GM12891 (cell line): ENCODE measurements at regions not wholly inside any gene's neighbourhood (a gene's known extent, or its start where the extent isn't known, plus 50 kb on each side); places are given as distances from the start of the nearest gene placed in this dataset.
"Not testable (repeated sequence)": the region's sequence is repeated elsewhere in the genome, so short reads cannot be mapped to it uniquely, and the experiment has no call there.

ENCODE experiments used
- DNase-seq: peaks from one replicate; pipeline ENCODE4 v3.0.0; 2011; ENCODE audit warnings: low spot score; ENCODE audit not compliant: insufficient read length
- FAIRE-seq: peaks from 2 replicates; lab custom pipeline; 2011; peaks lifted over from hg19 to GRCh38; lab: Jason Lieb, UNC
- PAX5 ChIP-seq: IDR thresholded peaks from 2 replicates; pipeline ENCODE4 v1.6.1; 2011; ENCODE audit warnings: low read length, moderate library complexity, mild to moderate bottlenecking; ENCODE audit not compliant: insufficient read depth, severe bottlenecking
- POLR2A ChIP-seq: IDR thresholded peaks from 2 replicates; pipeline ENCODE4 v1.6.1; 2011; ENCODE audit warnings: low read depth, low read length, control low read depth
- POLR2AphosphoS5 ChIP-seq: IDR thresholded peaks from 2 replicates; pipeline ENCODE4 v1.6.1; 2011; ENCODE audit warnings: low read depth, low read length, control low read depth
- POU2F2 ChIP-seq: IDR thresholded peaks from 2 replicates; pipeline ENCODE4 v1.6.1; 2011; ENCODE audit warnings: low read depth, mild to moderate bottlenecking, control low read depth, low read length, moderate library complexity
- SPI1 ChIP-seq: IDR thresholded peaks from 2 replicates; pipeline ENCODE4 v1.6.1; 2011; ENCODE audit warnings: low read depth, low read length, control low read depth
- TAF1 ChIP-seq: IDR thresholded peaks from 2 replicates; pipeline ENCODE4 v1.6.1; 2011; ENCODE audit warnings: low read depth, low read length, control low read depth

- no peak for DNase-seq
- TF ChIP-seq POU2F2 (no peak), TAF1 (no peak), POLR2A (no peak), SPI1 (no peak), PAX5 (no peak), POLR2AphosphoS5 (no peak)
- no peak for FAIRE-seq
These were observed 230.8 kb downstream of the CYLC2 start for GRCh38 chr9:103225702-103226646.

DNA sequence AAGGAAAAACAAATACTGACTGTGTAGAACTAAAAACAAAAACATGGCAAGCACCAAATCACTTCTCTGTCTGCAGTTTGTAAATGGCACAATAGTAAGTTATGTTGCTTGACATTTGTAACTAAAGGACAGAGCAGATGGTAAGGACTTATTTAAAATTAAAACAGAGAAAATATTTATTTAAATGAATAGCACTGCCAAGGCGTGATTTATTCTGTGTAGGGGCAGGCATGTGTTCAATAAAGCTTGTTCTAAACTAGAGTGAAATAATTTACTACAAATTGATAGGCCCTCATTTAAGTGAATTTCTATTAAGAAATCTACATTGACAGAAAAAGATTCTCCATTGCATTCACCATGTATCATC, 231.5 kb downstream of the CYLC2 start:
- TF ChIP-seq SPI1 (no peak), POLR2A (no peak), POU2F2 (no peak), TAF1 (no peak), POLR2AphosphoS5 (no peak), PAX5 (no peak)
- no peak for DNase-seq
- no peak for FAIRE-seq

DNA sequence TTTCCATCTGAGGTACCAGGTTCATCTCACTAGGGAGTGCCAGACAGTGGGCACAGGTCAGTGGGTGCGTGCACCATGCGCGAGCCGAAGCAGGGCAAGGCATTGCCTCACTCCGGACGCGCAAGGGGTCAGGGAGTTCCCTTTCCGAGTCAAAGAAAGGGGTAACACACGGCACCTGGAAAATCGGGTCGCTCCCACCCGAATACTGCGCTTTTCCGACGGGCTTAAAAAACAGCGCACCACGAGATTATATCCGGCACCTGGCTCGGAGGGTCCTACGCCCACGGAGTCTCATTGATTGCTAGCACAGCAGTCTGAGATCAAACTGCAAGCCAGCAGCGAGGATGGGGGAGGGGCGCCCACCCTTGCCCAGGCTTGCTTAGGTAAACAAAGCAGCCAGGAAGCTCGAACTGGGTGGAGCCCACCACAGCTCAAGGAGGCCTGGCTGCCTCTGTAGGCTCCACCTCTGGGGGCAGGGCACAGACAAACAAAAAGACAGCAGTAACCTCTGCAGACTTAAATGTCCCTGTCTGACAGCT, 242.5 kb downstream of the CYLC2 start:
- DNase-seq, FAIRE-seq: not testable (repeated sequence)

DNA sequence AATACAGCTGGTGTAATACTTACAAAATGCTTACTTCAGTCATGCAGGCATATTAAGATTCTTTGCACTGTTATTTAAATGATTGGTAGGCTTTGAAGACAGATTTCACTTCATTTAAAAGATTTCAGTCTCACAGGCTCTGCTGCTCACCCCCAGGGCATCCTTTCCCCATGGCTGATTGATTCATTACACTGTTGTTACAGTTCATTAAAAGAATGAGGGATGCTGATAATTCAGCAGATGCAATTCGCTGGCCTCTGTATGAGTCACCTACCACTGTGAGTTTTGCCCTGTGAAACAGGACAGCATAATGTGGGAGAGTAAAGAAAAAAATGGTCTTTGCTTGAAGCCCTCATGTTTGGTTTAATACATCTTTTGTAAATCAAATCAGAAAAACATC, 246.9 kb downstream of the CYLC2 start:
- TF ChIP-seq TAF1 (no peak), POLR2AphosphoS5 (no peak), SPI1 (no peak), PAX5 (no peak), POU2F2 (no peak), POLR2A (no peak)
- DNase-seq (no peak), FAIRE-seq (no peak)

DNA sequence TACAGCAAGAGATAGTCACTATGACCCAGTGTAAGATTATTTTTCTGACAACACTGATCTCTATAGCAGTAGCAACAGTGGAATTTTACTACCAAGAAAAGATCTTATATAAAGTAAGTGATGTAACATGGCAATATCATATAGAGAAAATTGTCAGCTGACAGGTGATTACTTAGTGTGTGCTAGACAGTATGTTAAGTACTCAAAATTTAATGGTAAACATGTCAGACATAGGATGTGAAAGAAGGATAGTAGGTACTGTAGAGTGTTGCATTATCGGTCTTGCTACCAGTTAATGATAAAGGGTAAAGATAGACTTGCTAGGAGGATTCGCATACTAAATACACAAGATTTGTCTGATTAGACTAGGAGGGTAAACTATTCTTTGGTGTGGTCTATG, 247.4 kb downstream of the CYLC2 start:
- FAIRE-seq (no peak), DNase-seq (no peak)
- TF ChIP-seq POU2F2 (no peak), TAF1 (no peak)

- DNase-seq (no peak), FAIRE-seq (no peak)
- TF ChIP-seq SPI1 (no peak), POU2F2 (no peak), PAX5 (no peak), POLR2A (no peak), TAF1 (no peak), POLR2AphosphoS5 (no peak)
These were observed 248.4 kb downstream of the CYLC2 start for GRCh38 chr9:103243553-103243952.

- TF ChIP-seq TAF1, result no peak
- no peak for TF ChIP-seq POU2F2
- TF ChIP-seq PAX5, result no peak
- no peak for TF ChIP-seq SPI1
- TF ChIP-seq POLR2AphosphoS5, result no peak
- TF ChIP-seq POLR2A, result no peak
- DNase-seq, result no peak
- no peak for FAIRE-seq
These were observed 250.2 kb downstream of the CYLC2 start for GRCh38 chr9:103245369-103245768.

DNA sequence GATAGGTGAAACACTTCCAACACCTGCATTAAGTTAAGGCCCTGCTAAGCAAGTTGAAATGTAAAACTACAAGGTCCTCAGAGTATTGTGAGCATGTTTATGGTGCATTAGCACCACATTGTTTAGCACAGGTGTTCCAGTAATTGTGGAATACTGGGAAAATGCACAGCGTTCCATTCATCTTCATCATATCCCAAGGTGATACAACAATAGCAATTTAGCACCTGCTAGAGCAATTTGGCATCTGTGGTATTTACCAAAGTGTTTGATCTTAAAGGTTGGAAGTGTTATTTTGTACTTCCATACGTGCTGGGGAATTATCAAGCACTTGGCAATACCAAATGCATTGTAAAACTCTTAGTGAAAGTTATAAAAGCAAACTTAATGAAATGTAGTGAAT, 266.8 kb downstream of the CYLC2 start:
- no peak for FAIRE-seq
- no peak for TF ChIP-seq POU2F2
- no peak for TF ChIP-seq TAF1
- no peak for TF ChIP-seq SPI1
- no peak for TF ChIP-seq POLR2AphosphoS5
- TF ChIP-seq POLR2A, result no peak
- TF ChIP-seq PAX5, result no peak
- no peak for DNase-seq

GRCh38 chr9:103266064-103266463, 270.9 kb downstream of the CYLC2 start:
- FAIRE-seq (no peak), DNase-seq (no peak)
- TF ChIP-seq TAF1 (no peak), POLR2A (no peak), PAX5 (no peak), POLR2AphosphoS5 (no peak), SPI1 (no peak), POU2F2 (no peak)

DNA sequence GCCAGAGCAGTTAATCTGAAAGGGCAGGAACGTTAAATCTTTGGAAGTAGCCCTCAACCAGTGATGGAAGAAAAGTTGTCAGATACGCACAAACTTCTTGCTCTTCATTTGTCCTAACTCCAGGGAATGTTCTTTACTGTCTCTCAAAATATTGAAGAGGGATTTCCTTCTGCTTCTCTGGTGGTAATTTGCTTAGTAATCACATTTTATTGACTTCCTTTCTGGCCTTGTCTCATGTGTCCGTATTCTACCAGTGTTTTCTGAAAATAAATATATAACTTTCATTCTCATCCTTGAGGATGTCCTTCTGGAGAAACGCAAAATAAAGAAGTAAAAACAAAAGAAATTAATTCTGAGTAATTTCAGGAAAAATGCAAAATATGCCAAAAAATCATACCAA, 282.1 kb downstream of the CYLC2 start:
- FAIRE-seq, result no peak

GRCh38 chr9:103281126-103281525, 286.0 kb downstream of the CYLC2 start:
- FAIRE-seq (no peak), DNase-seq (no peak)
- TF ChIP-seq PAX5 (no peak), TAF1 (no peak), SPI1 (no peak), POLR2A (no peak), POLR2AphosphoS5 (no peak)

More for the DNA sequence above, 282.1 kb downstream of the CYLC2 start:
- TF ChIP-seq TAF1 (no peak), PAX5 (no peak), SPI1 (no peak)
- DNase-seq, result no peak
